CD4-positive, alpha-beta T cell (primary cell): ENCODE measurements at regions not wholly inside any gene's neighbourhood (a gene's known extent, or its start where the extent isn't known, plus 50 kb on each side); places are given as distances from the start of the nearest gene placed in this dataset.

Experiments used
- ATAC-seq: fragments of 200-7000 bp; cut with Tn5 transposase; one replicate; pipeline ENCODE4 v1.10.0; 2022; ENCODE audit warnings: mild to moderate bottlenecking; ENCODE audit not compliant: poor library complexity
- CTCF ChIA-PET: fragments of 350-600 bp; sonication (Branson Sonifier 250); formaldehyde crosslinking; loops from one replicate; lab custom pipeline; 2021; ENCODE audit warnings: antibody characterized with exemption, inconsistent platforms; lab: Charles Lee
- POLR2A ChIA-PET: fragments of 350-600 bp; sonication (Branson Sonifier 250); formaldehyde crosslinking; loops from one replicate; lab custom pipeline; 2021; ENCODE audit warnings: antibody characterized with exemption, inconsistent platforms; lab: Charles Lee
- DNase-seq, 14 experiments: peaks; one replicate each; pipeline ENCODE4 v3.0.0-alpha.2; 2013 to 2020; ENCODE audit warnings: mixed read lengths in 2 of 14
- H3K27ac ChIP-seq, 2 donors: one replicate each; pipeline versions ENCODE4 v1.5.1 to v1.7.0; 2013; ENCODE audit warnings: low read length in 2 of 2, low read depth in 1 of 2, mild to moderate bottlenecking in 1 of 2
- H3K27me3 ChIP-seq, 2 experiments: 1 replicate in 1 of 2; 2 replicates in 1 of 2; pipeline versions ENCODE4 v1.6.1 to v1.7.0; 2013; ENCODE audit warnings: low read length in 2 of 2, control low read depth in 1 of 2, mild to moderate bottlenecking in 1 of 2, moderate library complexity in 1 of 2; ENCODE audit not compliant: insufficient read depth in 2 of 2, control insufficient read depth in 1 of 2
- H3K36me3 ChIP-seq: one replicate; pipeline ENCODE4 v1.6.1; 2013; ENCODE audit warnings: low read length, control low read depth; ENCODE audit not compliant: insufficient read depth
- H3K4me1 ChIP-seq: one replicate; pipeline ENCODE4 v1.6.1; 2013; ENCODE audit warnings: low read length, control low read depth; ENCODE audit not compliant: insufficient read depth
- H3K4me3 ChIP-seq: one replicate; pipeline ENCODE4 v1.5.1; 2013; ENCODE audit warnings: mild to moderate bottlenecking, low read length, moderate library complexity
- H3K9me3 ChIP-seq, 2 experiments: 1 replicate in 1 of 2; 2 replicates in 1 of 2; pipeline versions ENCODE4 v1.6.1 to v1.7.0; 2013; ENCODE audit warnings: low read length in 2 of 2, mild to moderate bottlenecking in 2 of 2, control low read depth in 1 of 2, moderate library complexity in 1 of 2; ENCODE audit not compliant: control insufficient read depth in 1 of 2, insufficient read depth in 1 of 2
- H3K27ac Mint-ChIP-seq: one replicate; pipeline ENCODE4 v1.8.0; 2020; ENCODE audit warnings: mixed read lengths
- H3K27me3 Mint-ChIP-seq: one replicate; pipeline ENCODE4 v1.8.0; 2021; ENCODE audit warnings: mixed read lengths
- H3K36me3 Mint-ChIP-seq: one replicate; pipeline ENCODE4 v1.8.0; 2021; ENCODE audit warnings: low read depth, mixed read lengths
- H3K4me1 Mint-ChIP-seq: one replicate; pipeline ENCODE4 v1.8.0; 2021; ENCODE audit warnings: low read depth, mixed read lengths
- H3K4me3 Mint-ChIP-seq: one replicate; pipeline ENCODE4 v1.8.0; 2020; ENCODE audit warnings: mild to moderate bottlenecking, mixed read lengths
- H3K9me3 Mint-ChIP-seq: one replicate; pipeline ENCODE4 v1.8.0; 2020; ENCODE audit warnings: mixed read lengths
- CTCF ChIP-seq: fragments of 200-600 bp; IDR thresholded peaks from one replicate; pipeline ENCODE4 v1.8.0; 2022; ENCODE audit warnings: antibody characterized with exemption, mild to moderate bottlenecking
- intact Hi-C, 2 experiments: fragments of 100-400 bp; cut with DNase I in 1 of 2; cut with micrococcal nuclease in 1 of 2; formaldehyde crosslinking; loops; one replicate each; pipeline versions ENCODE4 v1.15.1 to v1.9.0; 2023 to 2025; cut with DNase I, micrococcal nuclease

GRCh38 chr12:25861226-25861625 is 97.3 kb upstream of the RASSF8 start:
- POLR2A ChIA-PET = no interaction called here
- H3K9me3 Mint-ChIP-seq = no peaks in the 10 kb centered on the region
- intact Hi-C loops = no loop called here

GRCh38 chr12:25864306-25865276 is 93.9 kb upstream of the RASSF8 start:
- Histone ChIP-seq H3K9me3 (peaks cover 0 to 10% of the 10 kb centered on the region in 2 experiments), H3K4me3 (no peak overlapping the region), H3K4me1 (no peaks in the 10 kb centered on the region), H3K27me3 (no peaks in the 10 kb centered on the region), H3K36me3 (no peaks in the 10 kb centered on the region), H3K27ac (no peak overlapping the region)
- DNase-seq (no peak), ATAC-seq (no peak)
- H3K36me3 Mint-ChIP-seq = no peaks in the 10 kb centered on the region
- peaks cover 6% of the 10 kb centered on the region for H3K9me3 Mint-ChIP-seq
- no peak overlapping the region for H3K27ac Mint-ChIP-seq
- POLR2A ChIA-PET = no interaction called here
- no peaks in the 10 kb centered on the region for H3K27me3 Mint-ChIP-seq
- CTCF ChIA-PET = no interaction called here
- intact Hi-C loops = no loop called here
- TF ChIP-seq CTCF = no peak
- H3K4me1 Mint-ChIP-seq = peaks cover 15% of the 10 kb centered on the region
- H3K4me3 Mint-ChIP-seq = no peak overlapping the region

More at GRCh38 chr12:25861226-25861625, 97.3 kb upstream of the RASSF8 start:
- TF ChIP-seq CTCF = no peak
- Mint-ChIP-seq H3K4me1 (peaks cover 22% of the 10 kb centered on the region), H3K36me3 (no peaks in the 10 kb centered on the region), H3K27ac (no peak overlapping the region), H3K27me3 (no peaks in the 10 kb centered on the region), H3K4me3 (no peak overlapping the region)
- DNase-seq (no peak), ATAC-seq (no peak)
- no peaks in the 10 kb centered on the region for H3K4me1 ChIP-seq
- peaks cover 0 to 7% of the 10 kb centered on the region in 2 experiments for H3K9me3 ChIP-seq
- no peaks in the 10 kb centered on the region for H3K36me3 ChIP-seq
- CTCF ChIA-PET = no interaction called here
- H3K27ac ChIP-seq = no peak overlapping the region
- H3K4me3 ChIP-seq = no peak overlapping the region
- no peaks in the 10 kb centered on the region for H3K27me3 ChIP-seq

DNA sequence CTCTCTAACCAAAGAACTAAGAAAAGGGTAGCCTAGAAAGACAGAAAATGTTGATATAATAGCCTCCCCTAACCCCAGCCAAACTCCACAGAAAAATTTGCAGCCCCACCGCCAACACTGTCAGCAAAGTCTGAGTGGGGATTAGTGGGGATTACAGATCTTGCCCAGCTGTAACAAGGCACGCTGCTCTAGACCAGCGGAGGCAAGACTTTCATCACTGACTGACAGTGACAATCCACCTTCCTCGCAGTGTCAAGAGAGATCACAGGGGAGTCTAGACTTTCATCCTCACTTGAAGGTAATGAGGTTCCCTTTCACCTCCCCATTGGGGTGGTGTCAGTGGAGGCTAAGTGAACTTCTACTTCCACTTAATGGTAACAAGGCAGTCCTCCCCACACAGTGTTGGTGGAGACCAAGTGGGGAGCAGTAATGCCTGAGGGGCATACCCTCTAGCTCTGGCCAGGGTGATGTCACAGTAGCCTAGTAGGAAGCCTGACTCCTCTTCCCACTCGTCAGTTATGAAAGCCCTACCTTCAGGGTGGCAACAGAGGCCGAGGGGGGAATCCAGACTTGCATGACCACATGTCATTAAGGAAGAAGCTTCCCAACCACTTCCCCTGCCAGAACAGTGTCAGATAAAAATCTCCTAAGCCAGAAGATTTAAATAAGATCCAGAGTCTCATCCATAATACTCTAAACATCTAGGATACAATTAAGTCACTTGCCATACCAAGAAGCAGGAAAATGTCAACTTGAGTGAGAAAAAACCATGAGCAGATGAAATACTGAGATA is 91.7 kb upstream of the RASSF8 start:
- Mint-ChIP-seq H3K27me3 (no peaks in the 10 kb centered on the region), H3K27ac (no peak overlapping the region), H3K9me3 (peaks cover 6% of the 10 kb centered on the region), H3K4me1 (no peaks in the 10 kb centered on the region), H3K36me3 (no peaks in the 10 kb centered on the region), H3K4me3 (no peak overlapping the region)
- Histone ChIP-seq H3K4me3 (no peak overlapping the region), H3K27ac (no peak overlapping the region), H3K36me3 (no peaks in the 10 kb centered on the region), H3K27me3 (peaks cover 0 to 1% of the 10 kb centered on the region in 2 experiments), H3K4me1 (no peaks in the 10 kb centered on the region), H3K9me3 (peaks cover 0 to 16% of the 10 kb centered on the region in 2 experiments)
- DNase-seq = no peak
- intact Hi-C loops = no loop called here
- TF ChIP-seq CTCF = no peak
- ATAC-seq = no peak
- ChIA-PET CTCF (no interaction called here), POLR2A (no interaction called here)
